Dedifferentiated amniotic fluid mesenchymal stem cell (primary cell): ENCODE measurements at regions not wholly inside any gene's neighbourhood (a gene's known extent, or its start where the extent isn't known, plus 50 kb on each side); places are given as distances from the start of the nearest gene placed in this dataset.

Source experiments
- DNase-seq: peaks from one replicate; pipeline ENCODE4 v3.0.0-alpha.2; 2016; ENCODE audit errors: extremely low spot score

- no peak for DNase-seq
Observed at GRCh38 chr4:100084892-100085291, 105.4 kb downstream of the DDIT4L start.

DNA sequence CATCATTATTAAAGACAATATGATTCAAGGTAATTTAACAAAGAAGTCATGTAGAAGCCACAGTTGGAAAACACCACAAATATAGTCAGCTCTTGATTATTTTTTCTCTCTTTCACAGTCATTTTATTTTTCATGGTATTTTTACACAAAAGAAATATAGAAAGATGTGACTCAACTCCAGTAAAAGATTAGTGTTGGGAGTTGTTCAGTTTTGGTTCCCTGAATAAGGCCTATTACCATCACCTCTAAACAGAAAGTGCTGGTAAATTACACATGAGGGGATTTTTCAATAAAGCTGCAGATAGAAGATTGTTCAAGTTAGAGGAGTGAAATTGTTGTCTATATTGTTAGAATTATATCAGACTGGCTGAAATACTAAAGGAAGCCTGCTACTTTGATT, 107.0 kb downstream of the DDIT4L start:
- no peak for DNase-seq

DNA sequence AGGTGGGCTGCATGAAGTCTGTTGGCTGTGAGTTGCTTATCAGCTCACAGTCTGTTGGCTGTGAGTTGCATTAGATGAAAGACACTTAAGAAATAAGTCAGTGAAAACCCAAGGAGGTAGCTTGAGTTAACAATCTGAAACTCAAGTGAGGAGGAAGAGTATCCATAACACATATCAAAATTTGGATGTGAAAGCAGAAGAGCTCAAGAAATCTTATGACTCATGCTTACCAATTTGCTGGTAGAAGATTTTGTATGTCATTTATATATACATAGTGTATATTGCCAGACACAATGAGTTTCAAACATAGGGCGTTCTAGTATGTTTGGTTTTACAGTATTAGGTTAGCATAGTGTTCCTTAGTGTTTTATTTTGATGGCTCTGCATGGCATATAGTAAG, 107.4 kb downstream of the DDIT4L start:
- DNase-seq = no peak

DNA sequence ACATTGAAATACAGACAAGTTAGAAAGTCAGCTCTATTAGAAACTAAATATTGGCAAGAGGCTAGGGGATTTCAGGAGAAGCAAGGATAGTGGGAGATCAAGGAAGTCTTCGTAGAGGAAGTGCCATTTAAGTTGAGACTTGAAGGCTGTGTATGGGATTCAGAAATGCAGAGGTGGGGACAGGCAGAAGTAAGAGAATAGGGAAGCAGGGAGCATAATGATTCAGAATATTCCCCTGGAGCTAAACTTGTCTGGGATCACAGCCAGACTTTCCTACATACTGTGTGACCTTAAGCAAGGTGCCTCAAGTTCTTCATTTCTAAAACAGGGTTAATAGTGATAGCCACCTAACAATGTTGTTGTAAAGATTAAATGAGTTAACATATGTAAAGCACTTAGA, 108.8 kb downstream of the DDIT4L start:
- no peak for DNase-seq

DNA sequence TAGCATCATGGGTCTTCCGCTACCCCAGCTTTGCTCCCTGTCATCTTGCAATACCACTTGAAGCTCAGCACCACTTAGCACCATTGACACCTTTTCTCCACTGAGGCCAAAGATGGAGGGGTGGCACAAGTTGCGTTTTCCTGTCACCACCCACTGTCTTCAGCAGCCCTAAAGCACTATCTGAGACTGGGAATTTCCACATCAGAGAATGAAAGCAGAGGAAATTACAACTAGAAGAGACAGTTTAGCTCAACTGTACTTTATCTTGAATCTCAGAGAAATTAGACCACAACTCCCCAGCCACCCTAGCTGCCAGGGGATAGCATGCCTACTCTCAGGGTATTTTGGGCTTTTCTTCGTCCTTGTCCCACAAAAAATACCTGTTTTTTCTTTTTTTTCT, 111.0 kb downstream of the DDIT4L start:
- no peak for DNase-seq

DNA sequence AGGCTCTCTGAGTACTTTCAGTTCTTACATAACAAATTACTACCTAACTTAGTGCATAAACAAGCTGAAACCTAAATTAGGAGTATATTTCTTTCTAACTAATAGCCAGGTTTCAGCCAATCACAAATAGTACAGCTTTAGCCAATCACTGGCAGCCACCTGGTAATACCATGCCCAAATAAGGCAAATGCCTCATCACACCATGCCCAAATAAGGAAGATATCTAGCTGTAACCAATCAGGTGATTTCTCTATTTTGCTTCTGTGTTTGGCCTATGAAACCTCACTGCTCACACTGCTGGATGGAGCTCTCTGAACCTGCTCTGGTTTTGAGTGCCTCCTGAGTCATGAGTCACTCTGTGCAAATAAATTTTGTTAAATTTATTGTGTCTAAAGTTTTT, 113.5 kb downstream of the DDIT4L start:
- DNase-seq = no peak

GRCh38 chr4:100075486-100076270, 114.6 kb downstream of the DDIT4L start:
- no peak for DNase-seq

DNA sequence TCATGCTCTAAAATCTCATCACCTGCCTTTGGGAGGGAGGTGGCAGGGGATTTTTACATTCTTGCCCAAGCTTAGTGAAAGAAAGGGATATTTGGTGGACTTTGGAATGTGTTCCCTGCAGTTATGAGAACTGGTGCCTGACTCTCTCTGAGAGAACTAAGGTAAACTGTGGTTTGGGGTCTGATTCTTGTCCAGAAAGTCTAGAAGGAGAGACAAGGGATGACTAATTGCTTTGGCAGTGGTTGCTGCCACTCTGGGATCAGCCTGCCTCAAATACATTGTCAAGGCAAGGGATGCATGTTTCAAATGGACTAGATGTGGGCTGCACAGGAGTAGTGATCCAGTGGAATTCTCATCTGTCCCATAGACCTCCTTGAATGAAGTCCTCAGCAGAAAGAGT, 115.2 kb downstream of the DDIT4L start:
- DNase-seq = no peak

DNA sequence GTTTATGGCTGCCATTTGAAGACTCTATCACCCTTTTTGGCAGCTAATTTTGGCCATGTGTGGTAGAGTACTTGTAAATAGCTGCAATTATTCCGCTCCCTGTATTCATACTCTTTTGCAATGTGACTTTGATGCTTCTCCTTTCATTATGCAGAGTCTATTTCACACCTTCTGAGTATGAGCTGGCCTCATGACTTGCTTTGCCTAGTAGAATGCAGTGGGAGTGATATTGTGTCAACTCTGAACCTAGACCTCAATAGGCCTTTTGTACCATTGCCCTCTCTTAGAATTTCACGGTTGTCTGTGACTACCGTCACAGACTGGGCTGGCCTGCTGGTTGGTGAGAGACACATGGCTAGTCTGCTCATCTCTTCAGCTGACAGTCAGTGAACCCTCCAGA, 118.8 kb downstream of the DDIT4L start:
- no peak for DNase-seq

DNA sequence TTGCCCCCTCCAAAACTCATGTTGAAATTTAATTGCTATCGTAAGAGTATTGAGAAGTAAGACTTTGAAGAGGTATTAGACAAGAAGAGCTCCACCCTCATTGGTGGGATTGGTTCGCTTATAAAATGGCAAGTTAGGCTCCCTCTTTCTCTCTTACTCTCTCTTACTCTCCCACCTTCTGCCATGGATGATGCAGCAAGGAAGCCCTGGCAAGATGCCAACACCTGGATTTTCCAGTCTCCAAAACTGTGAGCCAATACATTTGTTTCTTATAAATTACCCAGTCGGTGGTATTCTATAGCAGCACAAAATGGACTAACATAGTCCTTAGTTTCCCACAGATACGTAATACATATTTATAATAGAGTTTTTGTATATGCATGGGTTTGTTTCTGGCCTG, 119.4 kb downstream of the DDIT4L start:
- no peak for DNase-seq

DNA sequence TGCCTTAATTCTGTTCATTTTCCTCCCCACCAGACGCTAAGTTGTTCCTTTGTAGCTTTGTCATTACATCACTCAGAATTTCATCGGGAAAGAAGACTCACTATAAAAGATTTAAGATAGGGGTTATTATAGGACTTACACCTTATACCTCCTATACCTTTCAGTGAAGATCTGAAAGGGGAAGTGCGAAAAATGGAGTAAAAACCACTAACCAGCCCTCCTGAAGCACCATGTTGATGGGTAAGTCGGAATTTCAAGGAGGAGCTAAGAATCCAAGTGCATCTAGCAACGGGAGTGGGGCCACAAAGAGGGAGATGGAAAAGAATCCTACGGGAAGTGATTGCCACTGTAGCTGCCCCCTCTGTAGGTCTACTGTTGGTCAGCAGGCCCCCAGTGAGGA, 119.1 kb upstream of the H2AZ1 start:
- no peak for DNase-seq

DNA sequence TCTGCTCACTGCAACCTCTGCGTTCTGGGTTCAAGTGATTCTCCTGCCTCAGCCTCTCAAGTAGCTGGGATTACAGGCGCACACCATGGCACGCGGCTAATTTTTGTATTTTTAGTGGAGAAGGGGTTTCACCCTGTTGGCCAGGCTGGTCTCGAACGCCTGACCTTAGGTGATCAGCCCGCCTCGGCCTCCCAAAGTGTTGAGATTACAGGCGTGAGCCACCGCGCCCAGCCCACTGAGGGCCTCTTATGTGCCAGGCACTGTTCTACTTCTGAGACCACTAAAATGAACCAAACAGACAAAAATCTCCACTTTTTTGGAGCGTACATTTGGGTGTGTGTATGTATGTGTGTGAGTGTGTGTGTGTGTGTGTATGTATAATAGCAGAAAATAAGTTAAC, 117.2 kb upstream of the H2AZ1 start:
- no peak for DNase-seq

GRCh38 chr4:100063355-100063754, 113.3 kb upstream of the H2AZ1 start:
- no peak for DNase-seq

DNA sequence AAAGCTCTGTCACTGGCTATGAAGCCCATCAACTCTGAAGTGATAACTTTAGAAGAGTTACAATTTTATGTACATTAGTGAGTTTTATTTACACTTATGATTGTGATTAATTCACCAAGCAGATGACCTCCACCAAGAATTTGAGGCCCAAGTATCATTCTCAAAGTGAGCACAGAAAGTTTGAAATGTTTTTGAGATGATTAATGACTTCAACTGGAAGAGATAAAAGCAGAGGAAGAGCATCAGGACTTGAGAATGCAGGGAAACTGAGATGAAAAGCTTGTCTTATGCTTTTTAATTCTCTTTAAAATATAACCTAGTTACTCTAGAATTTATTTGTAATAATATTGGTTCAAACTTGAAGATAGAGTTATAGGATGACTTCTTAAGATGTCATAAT, 112.8 kb upstream of the H2AZ1 start:
- DNase-seq = no peak

DNA sequence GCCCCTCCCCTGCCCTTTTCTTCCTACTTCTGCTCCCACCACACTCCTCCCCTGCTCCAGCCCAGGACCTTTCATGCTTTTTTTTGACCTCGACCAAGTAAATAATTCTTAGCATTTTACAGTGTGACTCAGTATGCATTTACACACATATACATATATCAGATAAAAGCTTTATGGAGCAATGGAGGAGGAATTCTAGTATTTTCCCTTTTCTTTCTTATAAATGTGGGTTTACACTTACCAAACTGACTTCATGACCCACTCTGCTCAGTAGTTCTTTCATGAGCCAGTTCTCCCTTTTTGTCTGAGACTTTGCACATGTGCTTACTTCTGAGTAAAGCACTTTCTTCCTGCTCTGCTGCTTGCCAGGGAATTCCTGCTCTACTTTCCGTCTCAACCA, 111.8 kb upstream of the H2AZ1 start:
- no peak for DNase-seq

- no peak for DNase-seq
Observed at GRCh38 chr4:100060765-100061416, 110.8 kb upstream of the H2AZ1 start.

DNA sequence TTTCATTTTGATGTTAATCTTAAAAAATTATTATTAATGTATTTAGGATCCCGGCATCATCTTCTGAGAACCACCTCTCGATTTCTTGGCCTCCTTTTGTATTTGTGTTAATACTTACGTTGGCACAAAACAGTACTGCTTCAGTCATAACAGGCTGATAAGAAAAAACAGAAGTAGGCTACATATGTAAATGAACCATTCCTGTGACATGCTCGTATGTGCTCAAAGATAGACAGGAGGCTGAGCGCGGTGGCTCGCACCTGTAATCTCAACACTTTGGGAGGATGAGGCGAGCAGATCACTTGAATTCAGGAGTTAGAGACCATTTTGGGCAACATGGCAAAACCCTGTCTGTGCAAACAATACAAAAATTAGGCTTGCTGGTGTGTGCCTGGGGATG, 109.4 kb upstream of the H2AZ1 start:
- DNase-seq = no peak

DNA sequence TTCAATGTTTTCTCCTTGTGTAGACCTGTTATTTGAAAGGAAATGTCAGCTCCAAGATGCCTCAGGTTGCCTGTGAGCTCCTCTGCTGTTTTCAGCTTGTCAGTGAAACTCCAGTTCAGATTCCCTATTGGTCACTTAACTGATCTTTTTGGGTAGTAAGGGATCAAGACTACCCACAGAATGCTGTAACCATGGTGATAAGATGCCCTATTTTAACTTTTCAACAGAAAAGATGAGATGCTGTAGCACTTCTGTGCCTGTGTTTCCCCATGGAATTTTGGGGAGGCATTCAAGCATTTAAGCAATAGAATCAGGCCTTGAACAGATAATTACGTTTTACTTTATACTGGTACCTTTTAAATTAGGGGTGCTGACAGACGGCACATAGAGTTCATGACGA, 106.6 kb upstream of the H2AZ1 start:
- DNase-seq = no peak

- no peak for DNase-seq
Observed at GRCh38 chr4:100054071-100054470, 104.0 kb upstream of the H2AZ1 start.

DNA sequence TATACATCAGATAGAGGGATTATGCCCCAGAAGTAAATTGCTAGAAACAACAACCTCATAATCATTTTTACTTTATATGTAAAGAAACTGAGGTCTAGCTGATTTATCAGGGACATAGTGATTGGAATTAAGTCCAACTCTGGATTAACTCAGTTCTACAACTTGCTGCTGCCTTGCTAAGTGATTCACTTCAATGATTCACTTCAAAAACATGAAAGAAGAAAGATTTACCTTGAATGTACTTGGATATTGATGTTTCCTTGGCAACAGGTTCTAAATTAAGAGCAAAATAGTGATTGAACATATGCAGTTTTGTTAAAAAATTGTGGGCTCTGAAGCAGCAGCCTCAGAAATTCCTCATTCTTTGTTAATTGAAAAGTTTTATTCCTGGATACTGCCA, 99.8 kb upstream of the H2AZ1 start:
- no peak for DNase-seq

- no peak for DNase-seq
Observed at GRCh38 chr4:100042711-100043110, 92.6 kb upstream of the H2AZ1 start.

DNA sequence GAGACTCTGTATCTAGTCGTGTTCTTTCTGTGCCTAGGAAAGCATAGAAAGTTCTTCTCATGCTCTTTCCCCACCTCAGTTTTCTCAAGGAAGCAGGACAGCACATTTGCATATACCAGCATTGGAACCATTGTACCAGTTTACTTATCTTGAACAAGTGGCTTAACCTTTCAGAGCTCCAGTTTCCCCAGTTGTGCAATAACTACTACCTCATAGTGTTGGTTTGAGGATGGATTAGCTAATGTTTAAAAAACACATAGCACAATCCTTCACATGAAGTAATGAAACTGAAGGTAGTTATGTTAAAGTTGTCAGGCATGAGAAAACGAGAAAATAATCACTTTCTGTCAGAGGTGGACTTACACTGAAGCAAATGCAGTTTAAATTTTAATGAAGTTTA, 92.2 kb upstream of the H2AZ1 start:
- DNase-seq = no peak

- no peak for DNase-seq
Observed at GRCh38 chr4:100041646-100042045, 91.6 kb upstream of the H2AZ1 start.
